ENCODE measurements at regions not wholly inside any gene's neighbourhood (a gene's known extent, or its start where the extent isn't known, plus 50 kb on each side); places are given as distances from the start of the nearest gene placed in this dataset.

- ChIA-PET POLR2A (no interaction called here), CTCF (no interaction called here)
- no peaks in the 10 kb centered on the region for H3K36me3 ChIP-seq (ENCODE audit: control insufficient read depth, insufficient read depth, low read length)
- H3K4me3 ChIP-seq (ENCODE audit: low read depth, low read length) = no peak overlapping the region
- peaks cover 4% of the 10 kb centered on the region for H3K27me3 ChIP-seq (ENCODE audit: control insufficient read depth, insufficient read depth, low read length)
- no peak for DNase-seq (ENCODE audit: low read depth)
- TF ChIP-seq, protein P1, sequence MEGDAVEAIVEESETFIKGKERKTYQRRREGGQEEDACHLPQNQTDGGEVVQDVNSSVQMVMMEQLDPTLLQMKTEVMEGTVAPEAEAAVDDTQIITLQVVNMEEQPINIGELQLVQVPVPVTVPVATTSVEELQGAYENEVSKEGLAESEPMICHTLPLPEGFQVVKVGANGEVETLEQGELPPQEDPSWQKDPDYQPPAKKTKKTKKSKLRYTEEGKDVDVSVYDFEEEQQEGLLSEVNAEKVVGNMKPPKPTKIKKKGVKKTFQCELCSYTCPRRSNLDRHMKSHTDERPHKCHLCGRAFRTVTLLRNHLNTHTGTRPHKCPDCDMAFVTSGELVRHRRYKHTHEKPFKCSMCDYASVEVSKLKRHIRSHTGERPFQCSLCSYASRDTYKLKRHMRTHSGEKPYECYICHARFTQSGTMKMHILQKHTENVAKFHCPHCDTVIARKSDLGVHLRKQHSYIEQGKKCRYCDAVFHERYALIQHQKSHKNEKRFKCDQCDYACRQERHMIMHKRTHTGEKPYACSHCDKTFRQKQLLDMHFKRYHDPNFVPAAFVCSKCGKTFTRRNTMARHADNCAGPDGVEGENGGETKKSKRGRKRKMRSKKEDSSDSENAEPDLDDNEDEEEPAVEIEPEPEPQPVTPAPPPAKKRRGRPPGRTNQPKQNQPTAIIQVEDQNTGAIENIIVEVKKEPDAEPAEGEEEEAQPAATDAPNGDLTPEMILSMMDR (IDR thresholded peaks at IDR 0.05; ENCODE audit: insufficient read depth, low read depth, low read length) = no peak
These were observed 426.1 kb upstream of the DYNLRB2 start for GRCh38 chr16:80114699-80115098.

DNA sequence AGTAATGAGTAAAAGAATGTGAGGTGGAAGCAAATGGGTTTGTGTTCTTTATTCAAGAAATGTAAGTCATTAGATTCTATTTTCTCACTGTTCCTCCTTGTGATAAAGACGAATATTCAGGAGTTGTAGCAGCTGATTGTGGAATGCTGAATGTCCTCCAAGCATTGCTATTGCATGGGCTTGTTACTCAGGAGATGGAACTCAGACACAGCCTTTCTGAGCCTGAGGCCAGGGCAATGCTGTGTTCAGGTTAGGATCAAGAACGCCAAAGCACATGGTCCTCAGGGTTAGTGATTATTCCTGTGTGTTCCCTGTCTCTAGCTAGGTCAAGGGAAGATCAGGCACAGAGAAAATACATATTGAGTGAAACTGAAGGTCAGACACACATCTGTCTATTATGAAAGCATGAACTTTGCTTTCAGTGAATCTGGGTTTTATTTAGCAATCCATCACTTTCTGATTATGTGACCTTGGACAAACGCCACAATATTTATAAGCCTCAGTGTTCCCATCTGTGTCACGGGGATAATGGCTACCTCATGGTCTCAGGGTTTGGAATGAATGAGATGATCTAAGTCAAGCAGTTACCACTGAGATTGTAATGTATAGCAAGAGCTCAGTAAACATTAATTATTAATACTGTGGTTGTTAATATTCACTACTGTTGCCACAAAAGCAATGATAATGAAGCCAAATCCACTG, 426.8 kb upstream of the DYNLRB2 start:
- ChIA-PET CTCF (no interaction called here), POLR2A (no interaction called here)
- no peaks in the 10 kb centered on the region for H3K36me3 ChIP-seq (ENCODE audit: control insufficient read depth, insufficient read depth, low read length)
- TF ChIP-seq, protein P1 (IDR thresholded peaks at IDR 0.05; ENCODE audit: insufficient read depth, low read depth, low read length) = no peak
- no peak for DNase-seq (ENCODE audit: low read depth)
- no peak overlapping the region for H3K4me3 ChIP-seq (ENCODE audit: low read depth, low read length)
- peaks cover 4% of the 10 kb centered on the region for H3K27me3 ChIP-seq (ENCODE audit: control insufficient read depth, insufficient read depth, low read length)

DNA sequence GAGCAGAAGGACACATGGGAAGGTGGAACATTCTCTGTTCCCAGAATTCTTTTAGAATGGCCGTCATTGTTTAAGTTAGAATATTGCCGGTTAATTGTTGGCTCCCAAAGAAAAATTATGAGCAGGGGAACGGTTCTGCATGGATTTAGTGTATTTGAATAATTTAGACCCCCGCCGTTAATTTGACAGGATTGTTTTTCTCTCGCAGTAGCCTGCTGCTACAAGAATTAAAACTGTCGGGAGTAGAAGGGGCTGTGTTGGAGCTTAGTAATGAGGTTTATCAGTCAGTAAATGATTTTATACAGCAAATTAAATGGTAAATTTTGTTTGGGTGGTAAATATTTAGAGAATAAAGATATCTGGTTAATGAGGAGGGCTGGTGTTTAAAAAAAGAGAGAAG, 431.2 kb upstream of the DYNLRB2 start:
- DNase-seq (ENCODE audit: low read depth) = no peak
- CTCF ChIA-PET = no interaction called here

DNA sequence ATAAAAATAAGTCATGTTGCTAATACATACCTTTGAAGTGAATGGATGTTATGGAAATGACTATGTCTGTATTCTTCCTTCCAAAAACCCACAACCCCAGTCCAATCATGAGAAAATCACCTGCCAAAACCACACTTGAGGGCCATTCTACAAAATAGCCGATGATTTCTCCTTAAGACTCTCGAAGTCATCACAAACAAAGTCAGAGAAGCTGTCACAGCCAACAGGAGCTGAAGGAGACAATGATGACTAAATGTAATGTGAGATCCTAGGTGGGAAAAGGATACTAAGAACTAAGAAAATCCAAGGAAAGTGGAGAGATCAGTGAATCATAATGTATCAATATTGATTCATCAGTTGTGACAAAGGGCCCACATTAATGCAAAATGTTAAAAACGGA, 432.9 kb upstream of the DYNLRB2 start:
- no peak for DNase-seq (ENCODE audit: low read depth)
- ChIA-PET POLR2A (no interaction called here), CTCF (no interaction called here)
- H3K36me3 ChIP-seq (ENCODE audit: control insufficient read depth, insufficient read depth, low read length) = no peaks in the 10 kb centered on the region
- no peak overlapping the region for H3K4me3 ChIP-seq (ENCODE audit: low read depth, low read length)
- H3K27me3 ChIP-seq (ENCODE audit: control insufficient read depth, insufficient read depth, low read length) = peaks cover 3% of the 10 kb centered on the region
- TF ChIP-seq, protein P1 (IDR thresholded peaks at IDR 0.05; ENCODE audit: insufficient read depth, low read depth, low read length) = no peak

More for the DNA sequence above, 431.2 kb upstream of the DYNLRB2 start:
- Histone ChIP-seq H3K27me3 (ENCODE audit: control insufficient read depth, insufficient read depth, low read length) (peaks cover 3% of the 10 kb centered on the region), H3K4me3 (ENCODE audit: low read depth, low read length) (no peak overlapping the region), H3K36me3 (ENCODE audit: control insufficient read depth, insufficient read depth, low read length) (no peaks in the 10 kb centered on the region)
- TF ChIP-seq, protein P1 (IDR thresholded peaks at IDR 0.05; ENCODE audit: insufficient read depth, low read depth, low read length) = no peak
- POLR2A ChIA-PET = no interaction called here

DNA sequence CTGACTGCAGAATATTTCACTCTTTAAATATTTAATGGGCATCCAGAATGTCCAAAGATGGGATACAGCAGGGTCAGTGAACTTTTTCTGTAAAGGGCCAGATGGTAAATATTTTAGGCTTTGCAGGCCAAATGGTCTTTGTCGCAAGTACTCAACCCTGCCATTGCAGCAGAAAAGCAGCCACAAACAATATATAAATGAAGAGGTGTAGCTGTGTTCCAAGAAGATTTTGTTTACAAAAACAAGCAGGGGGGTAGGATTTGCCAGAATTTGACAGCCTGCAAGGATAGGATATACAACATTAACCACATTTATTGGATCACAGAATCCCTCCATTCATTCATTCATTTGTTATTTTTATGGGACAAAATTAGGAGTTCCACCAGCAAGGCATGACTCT, 435.0 kb upstream of the DYNLRB2 start:
- TF ChIP-seq, protein P1 (IDR thresholded peaks at IDR 0.05; ENCODE audit: insufficient read depth, low read depth, low read length) = no peak
- POLR2A ChIA-PET = no interaction called here
- DNase-seq (ENCODE audit: low read depth) = no peak
- no peaks in the 10 kb centered on the region for H3K36me3 ChIP-seq (ENCODE audit: control insufficient read depth, insufficient read depth, low read length)
- no peak overlapping the region for H3K4me3 ChIP-seq (ENCODE audit: low read depth, low read length)
- CTCF ChIA-PET = no interaction called here
- H3K27me3 ChIP-seq (ENCODE audit: control insufficient read depth, insufficient read depth, low read length) = no peaks in the 10 kb centered on the region

Measured in BJ (cell line).